K562 (cell line): ENCODE measurements at regions not wholly inside any gene's neighbourhood (a gene's known extent, or its start where the extent isn't known, plus 50 kb on each side); places are given as distances from the start of the nearest gene placed in this dataset.

ENCODE experiments used
- ATAC-seq: fragments of 200-7000 bp; cut with Tn5 transposase; 3 replicates; pipeline ENCODE4 v1.9.1; 2020; ENCODE audit warnings: moderate library complexity
- BruUV-seq: library from RNA; stranded (reverse); fragments of 400-500 nt; replicated peaks from 2 replicates; lab custom pipeline; 2021; lab: Mats Ljungman, UMichigan
- CTCF ChIA-PET: fragments of 300-600 bp; formaldehyde crosslinking; extraction: SDS; loops from one replicate; lab custom pipeline; 2021; ENCODE audit warnings: low intra/inter-chr PET ratio; lab: Yijun Ruan, JAX
- POLR2A ChIA-PET: fragments of 300-600, 350-650 bp; sonication (Branson Sonifier 250); formaldehyde crosslinking; extraction: SDS; loops from one replicate; lab custom pipeline; 2021; ENCODE audit warnings: antibody characterized with exemption, inconsistent platforms; lab: Yijun Ruan, JAX
- DNase-seq, 4 experiments: peaks; one replicate each; pipeline versions ENCODE4 v3.0.0 to v3.0.0-alpha.2; 2011 to 2018; ENCODE audit warnings: low spot score in 3 of 4, mixed read lengths in 3 of 4; ENCODE audit errors: extremely low read depth in 1 of 4
- FAIRE-seq: peaks from 2 replicates; lab custom pipeline; 2011; peaks lifted over from hg19 to GRCh38; lab: Jason Lieb, UNC
- H2AFZ ChIP-seq: 2 replicates; pipeline ENCODE4 v1.6.0; 2011; ENCODE audit warnings: low read depth, low read length, control low read depth, inconsistent platforms
- H3K27ac ChIP-seq: fragments of 200-600 bp; 3 replicates; pipeline ENCODE4 v1.8.0; 2011; ENCODE audit warnings: low read depth, mild to moderate bottlenecking, control low read depth, inconsistent platforms, low read length, moderate library complexity, mixed read lengths; ENCODE audit errors: extremely low read depth
- H3K27me3 ChIP-seq, 2 experiments: fragments of 300-600 bp in 1 of 2; 2 replicates in 1 of 2; 3 replicates in 1 of 2; pipeline versions ENCODE4 v1.6.0 to v1.8.0; 2011; ENCODE audit warnings: inconsistent platforms in 2 of 2, low read length in 2 of 2, mild to moderate bottlenecking in 1 of 2, mixed read lengths in 1 of 2, moderate library complexity in 1 of 2; ENCODE audit not compliant: control insufficient read depth in 2 of 2, insufficient read depth in 2 of 2
- H3K36me3 ChIP-seq: fragments of 300-600 bp; 3 replicates; pipeline ENCODE4 v1.8.0; 2011; ENCODE audit warnings: mild to moderate bottlenecking, low read length, inconsistent platforms; ENCODE audit not compliant: control insufficient read depth, insufficient read depth
- H3K4me1 ChIP-seq, 2 experiments: fragments of 200-600 bp in 1 of 2; replicated peaks in 1 of 2; 2 replicates in 1 of 2; 3 replicates in 1 of 2; pipeline versions ENCODE4 v1.5.1 to v1.8.0; 2011; ENCODE audit warnings: inconsistent platforms in 2 of 2, low read length in 2 of 2, mild to moderate bottlenecking in 1 of 2, mixed read lengths in 1 of 2, moderate library complexity in 1 of 2; ENCODE audit not compliant: control insufficient read depth in 2 of 2, insufficient read depth in 2 of 2
- H3K4me2 ChIP-seq: 2 replicates; pipeline ENCODE4 v1.6.1; 2011; ENCODE audit warnings: low read length, control low read depth, inconsistent platforms, mixed read lengths; ENCODE audit not compliant: insufficient read depth
- H3K4me3 ChIP-seq: fragments of 200-600 bp; sonication (generic), shearing (Covaris generic); 2 replicates; pipeline ENCODE4 v1.5.1; 2016; ENCODE audit warnings: control low read depth, inconsistent platforms
- H3K79me2 ChIP-seq: fragments of 200-600 bp; 3 replicates; pipeline ENCODE4 v1.8.0; 2011; ENCODE audit warnings: low read length, inconsistent platforms; ENCODE audit not compliant: control insufficient read depth, insufficient read depth
- H3K9ac ChIP-seq, 2 experiments: 2 replicates each; pipeline versions ENCODE4 v1.6.0 to v1.6.1; 2011; ENCODE audit warnings: low read depth in 2 of 2, low read length in 2 of 2, control low read depth in 1 of 2, inconsistent platforms in 1 of 2, mild to moderate bottlenecking in 1 of 2, mixed read lengths in 1 of 2; ENCODE audit not compliant: insufficient read depth in 1 of 2
- H3K9me1 ChIP-seq: one replicate; pipeline ENCODE4 v1.6.0; 2011; ENCODE audit warnings: inconsistent platforms, mild to moderate bottlenecking, low read length, moderate library complexity; ENCODE audit not compliant: control insufficient read depth, insufficient read depth
- H3K9me3 ChIP-seq: replicated peaks from 2 replicates; pipeline ENCODE4 v1.5.1; 2011; ENCODE audit warnings: low read depth, low read length, inconsistent platforms; ENCODE audit not compliant: control insufficient read depth, insufficient read depth
- H4K20me1 ChIP-seq: replicated peaks from 2 replicates; pipeline ENCODE4 v1.6.1; 2011; ENCODE audit warnings: low read length, inconsistent platforms, mixed read lengths; ENCODE audit not compliant: control insufficient read depth, insufficient read depth
- ARID4B ChIP-seq: sonication (generic); formaldehyde crosslinking; IDR thresholded peaks from 2 replicates; pipeline ENCODE4 v1.8.0; 2022; ENCODE audit warnings: mild to moderate bottlenecking, missing genetic modification reagents
- BHLHE40 ChIP-seq: IDR thresholded peaks from 2 replicates; pipeline ENCODE4 v1.6.1; 2011; ENCODE audit warnings: low read length, improper control_type of control experiment
- CBX8 ChIP-seq: fragments of 200-600 bp; sonication (generic); IDR thresholded peaks from 2 replicates; pipeline ENCODE4 v1.6.1; 2012; ENCODE audit warnings: borderline replicate concordance, mixed run types, low read depth, mild to moderate bottlenecking, moderate library complexity, mixed read lengths, low read length, control low read depth, inconsistent platforms; ENCODE audit not compliant: poor library complexity, severe bottlenecking; ENCODE audit errors: extremely low read depth
- EZH2 ChIP-seq: IDR thresholded peaks from 2 replicates; pipeline ENCODE4 v1.6.1; 2012; ENCODE audit warnings: low read depth, mild to moderate bottlenecking, inconsistent platforms, low read length, borderline replicate concordance
- GTF2A2 ChIP-seq: IDR thresholded peaks from 2 replicates; pipeline ENCODE4 v1.6.1; 2016; ENCODE audit warnings: mild to moderate bottlenecking, missing genetic modification characterization, missing compliant biosample characterization
- GTF3C2 ChIP-seq: IDR thresholded peaks from 3 replicates; pipeline ENCODE4 v1.6.1; 2011; ENCODE audit warnings: borderline replicate concordance, mild to moderate bottlenecking, moderate library complexity; ENCODE audit not compliant: insufficient read length; ENCODE audit errors: extremely low read depth
- MAZ ChIP-seq, 2 experiments: fragments of 450-650 bp in 1 of 2; sonication (generic) in 1 of 2; formaldehyde crosslinking; IDR thresholded peaks in 1 of 2; conservative IDR thresholded peaks in 1 of 2; 2 replicates each; pipeline versions ENCODE4 v1.4.0 to v1.5.0; 2020; ENCODE audit warnings: mild to moderate bottlenecking in 1 of 2, missing genetic modification reagents in 1 of 2
- SMAD3 ChIP-seq: fragments of 450-650 bp; formaldehyde crosslinking; conservative IDR thresholded peaks from 2 replicates; pipeline ENCODE4 v1.4.0; 2020; ENCODE audit warnings: mild to moderate bottlenecking
- ZBTB7A ChIP-seq: IDR thresholded peaks from 2 replicates; pipeline ENCODE4 v1.6.1; 2011; ENCODE audit warnings: low read depth, mild to moderate bottlenecking, low read length, moderate library complexity, borderline replicate concordance; ENCODE audit not compliant: control insufficient read depth
- ZNF449 ChIP-seq: fragments of 250-450 bp; sonication (Bioruptor Pico); IDR thresholded peaks from 2 replicates; pipeline ENCODE4 v1.8.0; 2022; ENCODE audit warnings: moderate library complexity, mild to moderate bottlenecking, inconsistent platforms
- ZNF586 ChIP-seq: fragments of 450-650 bp; formaldehyde crosslinking; conservative IDR thresholded peaks from 2 replicates; pipeline ENCODE4 v1.4.0; 2020; ENCODE audit warnings: mild to moderate bottlenecking, moderate library complexity
- WGBS: fragments of 100-300 bp; shearing (Covaris generic); methylation state at CpG from one replicate; pipeline ENCODE4 v1.1.6; 2016; ENCODE audit warnings: low coverage, mixed read lengths; ENCODE audit not compliant: insufficient coverage; ENCODE audit errors: missing lambda C conversion rate; 5-methylcytosine and 5-hydroxymethylcytosine counted together
- in situ Hi-C: fragments of 300-500 bp; cut with MboI; formaldehyde crosslinking; loops from 4 replicates; pipeline ENCODE4 v1.15.0; 2018; ENCODE audit warnings: inconsistent platforms, mixed read lengths
- intact Hi-C: fragments of 100-400 bp; cut with micrococcal nuclease; formaldehyde crosslinking; loops from 2 replicates; pipeline ENCODE4 v1.14.2; 2022

GRCh38 chr4:96685691-96686090 lies 845.8 kb downstream of the PDHA2 start (continued):
- TF ChIP-seq ARID4B (CRISPR knock-in tag) (no peak), ZNF586 (CRISPR knock-in tag) (no peak), ZBTB7A (no peak), BHLHE40 (no peak)

- Histone ChIP-seq H3K4me3 (no peak overlapping the region), H3K4me1 (no peaks in the 10 kb centered on the region), H3K36me3 (no peaks in the 10 kb centered on the region), H3K27me3 (no peaks in the 10 kb centered on the region), H3K9me3 (no peaks in the 10 kb centered on the region), H3K9me1 (no peaks in the 10 kb centered on the region), H4K20me1 (no peaks in the 10 kb centered on the region), H2AFZ (no peak overlapping the region), H3K27ac (no peak overlapping the region), H3K4me2 (no peak overlapping the region), H3K79me2 (no peaks in the 10 kb centered on the region), H3K9ac (no peak overlapping the region)
- CTCF ChIA-PET: no interaction called here
- BruUV-seq: no TSS peak
- in situ Hi-C loops: no loop called here
- DNase-seq (no peak), ATAC-seq (no peak), FAIRE-seq (no peak)
- WGBS: 0% methylated on average over 5 of the region's 5 CpGs
- POLR2A ChIA-PET: no interaction called here
- intact Hi-C loops: no loop called here
- TF ChIP-seq SMAD3 (CRISPR knock-in tag): no peak
- TF ChIP-seq EZH2: no peak
- no peak for TF ChIP-seq ZNF449 (CRISPR knock-in tag)
- TF ChIP-seq CBX8: no peak
- TF ChIP-seq GTF3C2: no peak
- no peak for TF ChIP-seq MAZ (CRISPR knock-in tag; conservative IDR thresholded peaks at IDR 0.05 in 1 of 2, IDR thresholded peaks at IDR 0.05 in 1 of 2)
- no peak for TF ChIP-seq GTF2A2 (tag)
Measured at GRCh38 chr4:96691521-96691920, 851.6 kb downstream of the PDHA2 start.
